H1 (cell line): ENCODE measurements at regions not wholly inside any gene's neighbourhood (a gene's known extent, or its start where the extent isn't known, plus 50 kb on each side); places are given as distances from the start of the nearest gene placed in this dataset.
"Not testable (repeated sequence)": the region's sequence is repeated elsewhere in the genome, so short reads cannot be mapped to it uniquely, and the experiment has no call there.

Source experiments
- CTCF ChIA-PET: fragments of 300-600 bp; sonication (Branson Sonifier 250); formaldehyde crosslinking; loops from one replicate; lab custom pipeline; 2021; ENCODE audit not compliant: partially characterized antibody; lab: Charles Lee
- POLR2A ChIA-PET: fragments of 300-600 bp; sonication (Branson Sonifier 250); formaldehyde crosslinking; loops from one replicate; lab custom pipeline; 2021; ENCODE audit warnings: inconsistent platforms; ENCODE audit not compliant: partially characterized antibody; lab: Charles Lee
- DNase-seq, 2 experiments: peaks; one replicate each; pipeline versions ENCODE4 v3.0.0 to v3.0.0-alpha.2; 2010 to 2022; ENCODE audit warnings: low spot score in 2 of 2, low read depth in 1 of 2, mixed read lengths in 1 of 2
- FAIRE-seq: peaks from 2 replicates; lab custom pipeline; 2011; peaks lifted over from hg19 to GRCh38; lab: Jason Lieb, UNC
- H2AFZ ChIP-seq: 2 replicates; pipeline ENCODE4 v1.8.1; 2012; ENCODE audit warnings: low read length, inconsistent platforms
- H2AK5ac ChIP-seq: 2 replicates; pipeline ENCODE4 v1.6.1; 2013; ENCODE audit warnings: low read depth, low read length
- H2BK120ac ChIP-seq: replicated peaks from 2 replicates; pipeline ENCODE3; 2013; ENCODE audit warnings: low read depth, low read length, inconsistent platforms
- H2BK12ac ChIP-seq: 2 replicates; pipeline ENCODE4 v1.6.1; 2013; ENCODE audit warnings: low read depth, low read length
- H2BK15ac ChIP-seq: 2 replicates; pipeline ENCODE4 v1.6.1; 2013; ENCODE audit warnings: low read length
- H2BK20ac ChIP-seq: 2 replicates; pipeline ENCODE4 v1.6.1; 2013; ENCODE audit warnings: low read length
- H2BK5ac ChIP-seq: 2 replicates; pipeline ENCODE4 v1.6.1; 2013; ENCODE audit warnings: low read depth, low read length
- H3K14ac ChIP-seq: 2 replicates; pipeline ENCODE4 v1.6.1; 2013; ENCODE audit warnings: inconsistent platforms; ENCODE audit not compliant: insufficient read length
- H3K18ac ChIP-seq: 2 replicates; pipeline ENCODE4 v1.6.1; 2013; ENCODE audit warnings: low read length; ENCODE audit errors: extremely low read depth
- H3K23ac ChIP-seq: 2 replicates; pipeline ENCODE4 v1.6.1; 2013; ENCODE audit warnings: inconsistent platforms; ENCODE audit not compliant: insufficient read length
- H3K23me2 ChIP-seq: 2 replicates; pipeline ENCODE4 v1.6.1; 2013; ENCODE audit warnings: low read depth, low read length
- H3K27ac ChIP-seq: 2 replicates; pipeline ENCODE4 v1.6.1; 2011; ENCODE audit warnings: low read depth, low read length, inconsistent platforms
- H3K27me3 ChIP-seq, 4 experiments: replicated peaks in 1 of 4; 1 replicate in 1 of 4; 2 replicates in 3 of 4; pipeline versions ENCODE4 v1.6.1 to v1.8.1; 2011 to 2013; ENCODE audit warnings: low read length in 3 of 4, mild to moderate bottlenecking in 3 of 4, inconsistent platforms in 2 of 4, mixed read lengths in 2 of 4, moderate library complexity in 1 of 4; ENCODE audit not compliant: control insufficient read depth in 3 of 4, insufficient read depth in 3 of 4; ENCODE audit errors: extremely low read depth in 1 of 4
- H3K36me3 ChIP-seq, 4 experiments: 2 replicates each; pipeline versions ENCODE4 v1.6.1 to v1.8.1; 2011 to 2013; ENCODE audit warnings: mild to moderate bottlenecking in 4 of 4, low read length in 3 of 4, moderate library complexity in 2 of 4, control low read depth in 1 of 4, inconsistent platforms in 1 of 4; ENCODE audit not compliant: insufficient read depth in 4 of 4, control insufficient read depth in 2 of 4
- H3K4ac ChIP-seq: replicated peaks from 2 replicates; pipeline ENCODE3; 2013; ENCODE audit warnings: low read length, low read depth, mixed read lengths, inconsistent platforms; ENCODE audit not compliant: insufficient read length
- H3K4me1 ChIP-seq, 4 experiments: replicated peaks in 1 of 4; 1 replicate in 1 of 4; 2 replicates in 3 of 4; pipeline versions ENCODE4 v1.6.1 to v1.8.1; 2011 to 2013; ENCODE audit warnings: low read length in 3 of 4, inconsistent platforms in 2 of 4, mixed read lengths in 1 of 4; ENCODE audit not compliant: insufficient read depth in 4 of 4, control insufficient read depth in 3 of 4
- H3K4me2 ChIP-seq, 2 experiments: 2 replicates each; pipeline versions ENCODE4 v1.6.1 to v1.8.1; 2011 to 2013; ENCODE audit warnings: low read depth in 2 of 2, low read length in 2 of 2, control low read depth in 1 of 2, inconsistent platforms in 1 of 2, mild to moderate bottlenecking in 1 of 2; ENCODE audit not compliant: insufficient read depth in 1 of 2
- H3K4me3 ChIP-seq, 4 experiments: fragments of 200-600, 300-600 bp in 1 of 4; sonication (generic), shearing (Covaris generic), sonication (Bioruptor Twin) in 1 of 4; 2 replicates each; pipeline versions ENCODE4 v1.5.1 to v1.8.1; 2011 to 2016; ENCODE audit warnings: low read length in 4 of 4, low read depth in 3 of 4, control low read depth in 2 of 4, inconsistent platforms in 2 of 4, mild to moderate bottlenecking in 2 of 4, mixed read lengths in 1 of 4, moderate library complexity in 1 of 4; ENCODE audit not compliant: insufficient read depth in 2 of 4; ENCODE audit errors: extremely low read depth in 1 of 4
- H3K56ac ChIP-seq: replicated peaks from 2 replicates; pipeline ENCODE3; 2013; ENCODE audit warnings: low read depth, mild to moderate bottlenecking, mixed read lengths, low read length, inconsistent platforms; ENCODE audit not compliant: insufficient read length
- H3K79me1 ChIP-seq: 2 replicates; pipeline ENCODE4 v1.6.1; 2013; ENCODE audit warnings: low read depth, low read length, control low read depth
- H3K79me2 ChIP-seq, 2 experiments: 2 replicates each; pipeline versions ENCODE4 v1.6.1 to v1.8.1; 2012 to 2013; ENCODE audit warnings: low read length in 2 of 2, mild to moderate bottlenecking in 2 of 2, inconsistent platforms in 1 of 2; ENCODE audit not compliant: insufficient read depth in 2 of 2, control insufficient read depth in 1 of 2
- H3K9ac ChIP-seq, 4 experiments: replicated peaks in 1 of 4; 1 replicate in 1 of 4; 2 replicates in 3 of 4; pipeline versions ENCODE4 v1.6.1 to v1.8.1; 2011 to 2013; ENCODE audit warnings: low read depth in 3 of 4, low read length in 3 of 4, control low read depth in 2 of 4, mild to moderate bottlenecking in 2 of 4, moderate library complexity in 2 of 4, inconsistent platforms in 1 of 4; ENCODE audit errors: extremely low read depth in 1 of 4
- H3K9me3 ChIP-seq, 2 experiments: 2 replicates each; pipeline versions ENCODE4 v1.6.1 to v1.8.1; 2012 to 2013; ENCODE audit warnings: mild to moderate bottlenecking in 2 of 2, moderate library complexity in 2 of 2, control low read depth in 1 of 2, inconsistent platforms in 1 of 2, low read depth in 1 of 2, low read length in 1 of 2, mixed read lengths in 1 of 2; ENCODE audit not compliant: insufficient read depth in 2 of 2
- H4K20me1 ChIP-seq, 2 experiments: replicated peaks in 1 of 2; 2 replicates each; pipeline versions ENCODE3 to v1.8.1; 2011 to 2013; ENCODE audit warnings: inconsistent platforms in 2 of 2, low read length in 2 of 2, mild to moderate bottlenecking in 1 of 2; ENCODE audit not compliant: insufficient read depth in 2 of 2, control insufficient read depth in 1 of 2
- H4K5ac ChIP-seq: 2 replicates; pipeline ENCODE4 v1.6.1; 2013; ENCODE audit warnings: low read length, low read depth, mixed read lengths, inconsistent platforms; ENCODE audit not compliant: insufficient read length
- H4K8ac ChIP-seq: 2 replicates; pipeline ENCODE4 v1.8.0; 2013; ENCODE audit warnings: mild to moderate bottlenecking, moderate library complexity, low read length, inconsistent platforms; ENCODE audit not compliant: insufficient read depth; ENCODE audit errors: extremely low read depth
- H4K91ac ChIP-seq: replicated peaks from 2 replicates; pipeline ENCODE3; 2013; ENCODE audit warnings: low read length, mixed read lengths, inconsistent platforms; ENCODE audit not compliant: insufficient read length
- POLR2A ChIP-seq, 2 experiments: IDR thresholded peaks; 1 replicate in 1 of 2; 2 replicates in 1 of 2; pipeline ENCODE4 v1.6.1; 2011; ENCODE audit warnings: low read depth in 2 of 2, low read length in 2 of 2, mild to moderate bottlenecking in 2 of 2; ENCODE audit errors: control extremely low read depth in 1 of 2
- POLR2AphosphoS5 ChIP-seq: IDR thresholded peaks from 2 replicates; pipeline ENCODE4 v1.6.1; 2011; ENCODE audit warnings: low read depth, low read length
- TAF1 ChIP-seq: IDR thresholded peaks from 2 replicates; pipeline ENCODE4 v1.6.1; 2011; ENCODE audit warnings: mild to moderate bottlenecking, low read depth, low read length
- TBP ChIP-seq: IDR thresholded peaks from 2 replicates; pipeline ENCODE4 v1.6.1; 2011; ENCODE audit warnings: low read depth, low read length, improper control_type of control experiment
- WGBS, 2 experiments: shearing (Covaris generic) in 1 of 2; methylation state at CpG; one replicate each; pipeline versions ENCODE4 v1.1.6 to v1.1.7; 2013 to 2015; ENCODE audit warnings: low lambda C conversion rate in 2 of 2, mixed read lengths in 2 of 2, inconsistent platforms in 1 of 2, low coverage in 1 of 2, missing lambda C conversion rate in 1 of 2; ENCODE audit not compliant: insufficient replicate concordance in 2 of 2, insufficient coverage in 1 of 2, insufficient read length in 1 of 2; ENCODE audit errors: extremely low coverage in 1 of 2, missing lambda C conversion rate in 1 of 2; 5-methylcytosine and 5-hydroxymethylcytosine counted together

DNA sequence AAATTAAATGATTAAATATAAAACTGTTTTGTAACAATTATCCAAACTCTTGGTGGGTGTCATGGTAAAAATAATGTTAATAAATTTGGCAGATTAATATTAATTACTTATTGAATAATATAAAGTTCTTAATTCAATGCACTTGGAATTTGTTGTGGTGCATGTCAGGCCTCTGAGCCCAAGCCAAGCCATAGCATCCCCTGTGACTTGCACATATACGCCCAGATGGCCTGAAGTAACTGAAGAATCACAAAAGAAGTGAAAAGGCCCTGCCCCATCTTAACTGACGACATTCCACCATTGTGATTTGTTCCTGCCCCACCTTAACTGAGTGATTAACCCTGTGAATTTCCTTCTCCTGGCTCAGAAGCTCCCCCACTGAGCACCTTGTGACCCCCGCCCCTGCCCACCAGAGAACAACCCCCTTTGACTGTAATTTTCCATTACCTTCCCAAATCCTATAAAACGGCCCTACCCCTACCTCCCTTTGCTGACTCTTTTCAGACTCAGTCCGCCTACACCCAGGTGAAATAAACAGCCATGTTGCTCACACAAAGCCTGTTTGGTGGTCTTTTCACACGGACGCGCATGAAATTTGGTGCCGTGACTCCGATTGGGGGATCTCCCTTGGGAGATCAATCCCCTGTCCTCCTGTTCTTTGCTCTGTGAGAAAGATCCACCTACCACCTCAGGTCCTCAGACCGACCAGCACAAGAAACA lies 562.9 kb downstream of the HTR7 start:
- peak overlapping the region; percentile 73; the same call in 1 of the 2 replicates for H3K27ac ChIP-seq
- not testable (repeated sequence) for H2AFZ ChIP-seq
- TF ChIP-seq TBP = peak; percentile 60
- TF ChIP-seq TAF1 = peak; percentile 55; the same call in 1 of the 2 replicates
- peak; percentile 49 for TF ChIP-seq POLR2AphosphoS5
- TF ChIP-seq POLR2A (IDR thresholded peaks at IDR 0.05; ENCODE audit: control extremely low read depth in 1 of 2, low read depth in 2 of 2, low read length in 2 of 2) = peak; percentile 40 to 63
- TF ChIP-seq, all 59 proteins: peak for 4; not testable (repeated sequence) for 55
- CTCF ChIA-PET, H4K91ac ChIP-seq, H2AK5ac ChIP-seq, H4K20me1 ChIP-seq, DNase-seq, H3K23me2 ChIP-seq, FAIRE-seq, H3K27me3 ChIP-seq, H3K56ac ChIP-seq, H3K14ac ChIP-seq, H3K4me1 ChIP-seq, H3K36me3 ChIP-seq, H3K79me1 ChIP-seq, H3K23ac ChIP-seq, H4K8ac ChIP-seq, H3K9me3 ChIP-seq, H2BK15ac ChIP-seq, H2BK12ac ChIP-seq, H3K4ac ChIP-seq, H2BK120ac ChIP-seq, H2BK20ac ChIP-seq: not testable (repeated sequence)
- H3K79me2 ChIP-seq = peaks cover 0 to 35% of the 10 kb centered on the region in 2 experiments; a peak in 3 of 4 replicates
- peak overlapping the region in 3 of 4 experiments; percentile 65 to 80 (median 77); a peak in 6 of 7 replicates for H3K9ac ChIP-seq
- H3K4me3 ChIP-seq = peak overlapping the region; percentile 59 to 78 (median 64)
- H3K18ac ChIP-seq = peak overlapping the region; percentile 60
- H2BK5ac ChIP-seq = peak overlapping the region; percentile 91; the same call in 1 of the 2 replicates
- H3K4me2 ChIP-seq = peak overlapping the region; percentile 54 to 78
- peak overlapping the region; percentile 73 for H4K5ac ChIP-seq
- 37% methylated on average over 10 of the region's 11 CpGs; no CpG with 5 or more reads in 1 of the 2 experiments for WGBS, 2 experiments
- POLR2A ChIA-PET = interaction anchor here (0.7 kb wide), 1 partner anchor 9 kb away, joined by 3 read pairs; no protein-coding TSS in a partner anchor
